Left renal cortex interstitium (tissue), 4 donors: ENCODE measurements at regions not wholly inside any gene's neighbourhood (a gene's known extent, or its start where the extent isn't known, plus 50 kb on each side); places are given as distances from the start of the nearest gene placed in this dataset.

Experiments
- DNase-seq, 4 donors: peaks; one replicate each; pipeline ENCODE4 v3.0.0-alpha.2; 2013; ENCODE audit warnings: low read depth in 4 of 4, low spot score in 2 of 4, missing footprints in 1 of 4

DNA sequence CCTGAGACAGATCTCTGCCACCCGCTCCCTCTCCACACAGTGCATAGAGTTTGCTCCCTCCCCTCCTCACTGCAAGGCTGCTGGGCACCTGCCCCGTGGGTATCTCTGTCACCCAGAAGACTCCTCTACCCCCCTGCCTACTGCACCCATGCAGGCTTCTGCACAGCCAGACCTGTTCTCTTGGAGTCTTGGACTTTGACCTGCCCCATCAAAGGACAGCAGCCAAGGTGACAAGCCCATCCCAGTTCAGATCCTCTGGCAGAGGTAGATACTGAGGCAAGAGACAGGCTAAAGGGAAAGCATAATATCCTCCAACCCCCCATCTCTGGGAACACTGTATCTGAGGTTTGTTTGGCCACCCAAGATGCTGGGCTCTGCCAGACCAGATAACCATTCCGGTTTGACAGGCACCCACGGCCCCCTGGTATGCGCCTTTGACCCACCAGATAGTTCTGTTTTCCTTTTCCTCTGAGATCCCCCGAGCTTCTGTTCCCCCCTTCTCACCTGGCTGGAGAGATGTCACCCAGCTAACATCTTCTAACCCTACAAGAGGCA is 239.6 kb downstream of the SOX9 start:
- no peak for DNase-seq

DNA sequence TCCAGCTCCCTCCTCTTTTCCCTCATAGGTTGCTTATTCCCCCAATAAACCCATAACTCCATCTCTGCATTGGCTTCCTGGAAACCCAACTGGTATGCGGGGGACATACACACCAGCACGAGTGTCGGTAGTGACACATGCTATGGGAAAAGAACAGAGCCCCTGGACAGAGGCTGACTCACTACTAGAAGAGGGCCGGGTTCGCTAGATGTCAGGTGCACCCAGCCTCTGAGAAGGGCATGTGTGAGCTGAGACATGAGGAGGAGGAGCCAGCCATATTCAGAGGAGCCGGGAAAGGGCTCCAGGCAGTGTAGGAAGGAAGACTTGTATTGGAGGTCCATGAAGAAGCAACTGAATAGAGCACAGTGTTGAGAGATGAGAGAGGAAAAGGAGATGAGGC is 241.1 kb downstream of the SOX9 start:
- DNase-seq: no peak

DNA sequence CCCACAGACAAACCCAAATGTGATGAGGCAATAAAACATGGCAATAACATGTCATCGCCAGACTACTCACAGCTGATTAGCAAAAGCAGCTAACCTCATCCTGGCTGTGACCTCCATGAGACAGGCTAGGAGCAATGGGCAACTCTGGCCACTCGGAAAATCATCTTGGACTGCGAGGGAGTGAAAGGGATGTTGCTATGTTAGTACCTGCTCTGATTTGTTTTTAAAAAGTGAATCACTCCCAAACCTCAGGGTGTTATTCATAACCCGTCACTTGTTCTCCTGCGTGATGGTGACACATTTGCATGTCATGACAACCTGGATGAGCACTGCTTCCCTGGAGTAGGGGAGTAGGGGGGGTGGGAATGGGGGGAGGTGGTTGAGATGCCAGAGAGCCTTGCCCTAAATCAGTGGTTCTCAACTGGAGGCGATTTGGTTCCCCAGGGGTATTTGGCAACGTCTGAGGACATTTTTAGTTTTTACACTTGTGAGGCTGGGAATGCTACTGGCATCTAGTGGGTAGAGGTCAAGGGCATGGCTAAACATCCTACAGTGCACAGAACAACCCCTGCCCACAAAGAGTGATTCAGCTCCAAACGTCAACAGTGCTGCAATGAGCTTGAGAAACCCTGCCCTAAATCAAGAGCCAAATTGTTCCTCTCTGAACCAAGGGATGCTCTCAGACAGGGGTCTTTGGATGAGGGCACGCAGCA is 241.7 kb downstream of the SOX9 start:
- DNase-seq: no peak

DNA sequence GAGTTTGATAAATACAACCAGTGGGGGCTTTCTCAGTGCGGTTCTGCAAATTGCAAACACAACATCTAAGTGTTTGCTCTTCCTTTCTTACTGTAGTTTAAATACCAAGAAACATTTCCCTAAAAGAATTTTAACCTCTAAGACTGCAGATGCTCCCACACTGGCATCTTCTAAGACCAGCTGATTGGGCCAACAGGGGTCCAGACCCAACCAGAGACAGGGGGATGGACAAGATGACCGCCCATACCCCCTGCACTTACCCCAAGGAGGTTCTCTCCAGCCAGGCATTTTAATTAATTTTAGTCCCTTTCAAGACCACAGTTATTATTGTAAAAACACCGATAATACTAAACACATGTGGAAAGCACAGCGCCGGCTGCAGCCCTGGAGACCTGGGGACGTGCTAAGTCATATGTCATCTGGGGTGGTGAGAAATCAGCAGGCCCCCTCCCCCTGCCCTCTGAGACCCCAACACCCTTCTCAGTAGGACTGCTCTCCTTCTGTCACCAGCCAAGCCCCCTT is 242.3 kb downstream of the SOX9 start:
- no peak for DNase-seq

- DNase-seq: no peak
These were observed 245.1 kb downstream of the SOX9 start for GRCh38 chr17:72365857-72366414.

DNA sequence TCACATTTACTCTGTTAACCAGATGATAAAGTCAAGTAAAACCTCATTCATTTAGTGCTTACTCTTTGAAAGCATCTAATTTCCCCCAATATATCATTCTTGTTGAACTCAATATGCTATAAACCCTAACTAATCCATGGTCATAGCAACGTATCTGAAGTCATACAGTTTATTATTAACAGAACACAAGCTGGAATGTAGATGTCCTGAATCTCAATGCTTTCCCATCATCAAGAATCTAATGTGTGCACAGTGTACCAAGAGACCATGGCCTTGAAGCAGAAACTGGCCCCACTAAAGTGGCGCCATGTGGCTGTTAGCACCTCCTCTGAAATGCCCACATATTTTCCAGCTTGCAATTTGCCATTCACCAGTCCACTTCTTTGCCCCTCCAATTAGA is 245.8 kb downstream of the SOX9 start:
- DNase-seq: no peak

- DNase-seq: no peak
These were observed 247.4 kb downstream of the SOX9 start for GRCh38 chr17:72368191-72368590.

GRCh38 chr17:72369366-72369765 is 248.5 kb downstream of the SOX9 start:
- DNase-seq: no peak

DNA sequence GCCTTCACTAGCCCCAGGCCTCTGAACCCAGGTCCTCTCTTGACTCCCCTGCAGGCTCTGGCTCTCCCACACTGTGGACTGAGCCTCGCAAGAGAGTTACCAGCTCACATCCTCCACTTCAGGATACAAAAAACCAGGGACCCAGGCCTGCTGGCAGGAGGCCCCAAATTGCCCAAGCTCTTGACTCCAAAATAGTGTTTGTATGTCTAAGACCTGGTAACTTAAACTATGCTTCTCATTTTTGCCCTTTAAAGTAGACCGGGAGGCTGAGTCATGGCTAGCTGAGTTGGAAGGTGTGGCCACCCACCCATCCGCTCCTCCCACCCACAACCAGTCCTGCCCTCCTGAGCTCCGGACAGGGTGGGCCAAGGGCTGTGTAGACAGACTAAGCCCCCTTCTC is 250.0 kb downstream of the SOX9 start:
- no peak for DNase-seq

DNA sequence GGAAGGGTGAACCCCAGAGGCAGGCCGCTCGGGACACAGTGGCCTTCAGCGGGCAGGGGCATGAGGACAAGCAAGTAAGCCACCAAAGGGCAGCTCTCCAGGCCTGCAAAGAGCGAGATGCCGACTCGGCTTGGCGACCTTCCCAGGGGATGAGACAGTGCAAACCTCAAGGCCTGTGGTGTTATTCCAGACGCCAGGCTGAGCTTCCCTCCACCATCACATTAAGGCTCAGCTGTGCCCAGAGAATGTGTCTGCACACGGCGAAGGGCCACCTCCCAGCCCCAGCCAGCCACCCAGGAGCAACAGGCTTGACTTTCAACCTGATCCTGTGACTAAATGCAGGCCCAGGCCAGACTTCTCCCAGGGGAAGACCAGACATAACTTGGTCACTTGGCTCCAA is 251.4 kb downstream of the SOX9 start:
- no peak for DNase-seq

GRCh38 chr17:72373910-72374741 is 253.3 kb downstream of the SOX9 start:
- DNase-seq: no peak

DNA sequence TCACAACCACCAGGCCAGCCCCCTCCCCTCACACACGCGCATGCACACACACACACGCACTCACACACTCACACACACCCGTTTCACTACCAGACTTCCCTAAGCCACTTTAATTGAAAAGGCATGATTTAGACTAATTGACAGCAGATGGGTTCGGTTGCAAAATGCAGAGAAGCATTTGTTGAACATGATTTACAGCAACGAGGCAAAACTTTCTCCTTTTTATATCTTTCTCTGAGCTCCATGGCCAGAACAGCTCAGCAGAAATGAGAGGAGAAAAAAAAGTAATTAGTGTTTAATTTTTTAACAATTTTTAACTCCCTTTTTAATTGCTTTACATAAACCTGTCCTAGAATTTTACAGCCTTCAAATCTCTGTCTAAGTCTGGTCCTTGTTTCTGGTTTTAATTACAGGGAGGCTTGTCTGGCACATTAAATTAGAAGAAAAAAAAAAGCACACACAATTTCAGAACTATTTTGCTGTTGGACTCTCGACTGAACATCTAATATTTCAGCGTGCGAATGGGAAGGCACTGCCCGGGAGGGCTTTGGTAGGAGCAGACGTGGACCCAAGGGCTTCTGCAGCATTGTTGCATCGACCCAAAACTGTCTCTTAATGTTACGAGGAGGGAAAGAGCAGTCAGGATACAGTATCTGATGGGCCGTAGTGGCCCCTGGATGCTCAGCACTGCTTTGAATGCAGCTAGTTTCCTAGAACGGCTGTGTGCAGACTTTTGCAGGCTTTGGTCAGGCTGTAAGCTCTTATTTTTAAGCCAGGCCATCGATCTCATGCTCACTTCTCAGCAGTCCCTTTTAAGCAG is 255.9 kb downstream of the SOX9 start:
- no peak for DNase-seq

- DNase-seq: no peak
These were observed 257.9 kb downstream of the SOX9 start for GRCh38 chr17:72378414-72379390.

DNA sequence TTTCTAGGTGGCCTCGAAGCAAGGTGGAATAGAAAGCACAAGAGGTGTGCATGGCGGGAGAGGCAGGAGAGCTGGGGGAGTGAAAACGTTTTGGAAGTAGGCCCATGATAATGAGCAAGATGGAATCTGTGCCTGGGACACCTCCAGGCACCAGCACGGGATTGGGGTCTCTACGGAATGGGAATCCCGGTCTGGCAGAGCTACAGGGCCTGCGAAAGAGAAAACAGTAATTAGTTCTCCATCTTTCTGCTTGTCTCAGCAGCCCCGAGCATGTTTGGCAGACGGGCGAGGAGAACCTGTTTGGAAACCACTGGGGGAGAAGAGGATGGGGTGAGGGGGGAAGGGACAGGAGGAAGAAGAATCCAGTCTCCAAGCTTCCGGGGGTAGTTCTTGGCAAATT is 258.7 kb downstream of the SOX9 start:
- DNase-seq: no peak

GRCh38 chr17:72380120-72380519 is 259.3 kb downstream of the SOX9 start:
- DNase-seq: no peak

DNA sequence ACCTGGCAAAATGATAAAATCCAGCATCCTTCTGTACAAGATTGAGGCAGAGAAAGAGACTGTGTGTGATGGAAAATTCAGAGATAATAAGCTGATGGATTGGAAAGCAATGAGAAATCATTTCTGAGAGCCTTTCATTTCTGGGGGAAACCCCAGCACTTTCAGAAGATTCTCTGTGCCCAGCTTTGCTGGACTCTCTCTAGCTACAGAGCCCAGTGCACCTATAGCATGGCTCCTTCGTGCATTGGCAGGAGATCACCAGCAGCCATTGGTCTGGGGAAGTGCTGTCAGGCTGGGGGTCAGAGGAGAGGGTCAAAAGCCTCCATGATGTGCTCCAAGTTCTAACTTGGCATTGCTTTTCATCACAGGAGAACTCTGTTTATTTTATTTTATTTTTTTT is 259.9 kb downstream of the SOX9 start:
- DNase-seq: no peak

GRCh38 chr17:72381597-72382397 is 261.0 kb downstream of the SOX9 start:
- no peak for DNase-seq

DNA sequence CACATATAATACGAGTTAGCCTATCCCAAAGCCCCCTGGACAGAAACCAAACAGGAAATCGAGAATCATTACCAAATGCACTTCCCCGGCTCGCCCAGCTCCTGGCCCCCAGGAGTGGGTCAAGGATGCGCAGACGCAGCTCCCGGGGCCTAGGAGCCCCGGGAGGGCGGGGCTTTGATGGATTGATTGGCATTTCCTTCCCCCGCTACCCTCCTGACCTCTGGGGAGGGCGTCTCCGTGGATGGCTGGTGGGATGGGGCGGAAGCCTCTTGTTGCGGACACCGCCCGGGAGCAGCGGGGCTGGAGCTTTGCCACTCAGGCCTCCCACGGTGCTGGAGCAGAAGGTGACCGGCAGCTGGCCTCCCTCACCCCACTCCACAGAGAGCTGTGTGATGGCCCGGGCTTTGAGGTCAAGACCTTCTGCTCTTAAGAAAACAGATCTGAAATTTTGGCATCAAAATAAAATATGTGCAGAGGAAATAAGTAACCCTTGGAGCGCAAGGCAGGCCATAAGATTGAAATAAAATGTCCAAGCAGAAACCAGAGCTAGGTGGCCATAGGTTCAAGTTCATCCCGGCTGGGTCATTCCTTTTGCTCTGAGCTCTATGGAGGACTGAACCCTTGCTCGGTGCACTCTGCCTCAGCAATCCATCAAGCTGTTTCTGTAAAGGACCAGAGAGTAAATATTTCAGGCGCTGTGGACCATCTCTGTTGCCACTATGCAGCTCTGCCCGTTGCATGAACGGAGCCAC is 262.3 kb downstream of the SOX9 start:
- no peak for DNase-seq
